ENCODE measurements at regions not wholly inside any gene's neighbourhood (a gene's known extent, or its start where the extent isn't known, plus 50 kb on each side); places are given as distances from the start of the nearest gene placed in this dataset.

- POLR2A ChIA-PET, result no interaction called here
- CTCF ChIA-PET, result no interaction called here
Observed at GRCh38 chr2:235332240-235332890, 161.5 kb upstream of the AGAP1 start.

GRCh38 chr2:235333076-235333475, 160.8 kb upstream of the AGAP1 start:
- CTCF ChIA-PET, result no interaction called here
- POLR2A ChIA-PET, result no interaction called here

GRCh38 chr2:235334179-235334578, 159.7 kb upstream of the AGAP1 start:
- ChIA-PET CTCF (no interaction called here), POLR2A (no interaction called here)

GRCh38 chr2:235343156-235343774, 150.6 kb upstream of the AGAP1 start:
- CTCF ChIA-PET, result no interaction called here
- POLR2A ChIA-PET, result no interaction called here

- POLR2A ChIA-PET, result no interaction called here
- CTCF ChIA-PET, result no interaction called here
Observed at GRCh38 chr2:235343869-235344268, 150.0 kb upstream of the AGAP1 start.

- ChIA-PET CTCF (no interaction called here), POLR2A (no interaction called here)
Observed at GRCh38 chr2:235345745-235346144, 148.1 kb upstream of the AGAP1 start.

GRCh38 chr2:235347691-235348090, 146.2 kb upstream of the AGAP1 start:
- ChIA-PET CTCF (no interaction called here), POLR2A (no interaction called here)

GRCh38 chr2:235348329-235348728, 145.5 kb upstream of the AGAP1 start:
- CTCF ChIA-PET, result no interaction called here
- POLR2A ChIA-PET, result no interaction called here

- ChIA-PET CTCF (no interaction called here), POLR2A (no interaction called here)
Observed at GRCh38 chr2:235350234-235350633, 143.6 kb upstream of the AGAP1 start.

- ChIA-PET POLR2A (no interaction called here), CTCF (interaction anchor here (0.6 kb wide), 1 partner anchor 115 kb away, joined by 3 read pairs; no protein-coding TSS in a partner anchor)
Observed at GRCh38 chr2:235352541-235352940, 141.3 kb upstream of the AGAP1 start.

- POLR2A ChIA-PET, result no interaction called here
- CTCF ChIA-PET, result no interaction called here
Observed at GRCh38 chr2:235357881-235358280, 136.0 kb upstream of the AGAP1 start.

GRCh38 chr2:235358981-235359471, 134.8 kb upstream of the AGAP1 start:
- ChIA-PET POLR2A (no interaction called here), CTCF (interaction anchor here (0.7 kb wide), 1 partner anchor 9 kb away, joined by 3 read pairs; no protein-coding TSS in a partner anchor)

GRCh38 chr2:235360446-235360845, 133.4 kb upstream of the AGAP1 start:
- ChIA-PET CTCF (no interaction called here), POLR2A (no interaction called here)

- ChIA-PET CTCF (no interaction called here), POLR2A (no interaction called here)
Observed at GRCh38 chr2:235365743-235366142, 128.1 kb upstream of the AGAP1 start.

GRCh38 chr2:235366390-235366789, 127.5 kb upstream of the AGAP1 start:
- ChIA-PET POLR2A (no interaction called here), CTCF (no interaction called here)

GRCh38 chr2:235366807-235367206, 127.0 kb upstream of the AGAP1 start:
- CTCF ChIA-PET, result no interaction called here
- POLR2A ChIA-PET, result no interaction called here

GRCh38 chr2:235371018-235371417, 122.8 kb upstream of the AGAP1 start:
- POLR2A ChIA-PET, result no interaction called here
- CTCF ChIA-PET, result no interaction called here

- CTCF ChIA-PET, result no interaction called here
- POLR2A ChIA-PET, result no interaction called here
Observed at GRCh38 chr2:235373171-235373570, 120.7 kb upstream of the AGAP1 start.

- POLR2A ChIA-PET, result no interaction called here
Observed at GRCh38 chr2:235377176-235377575, 116.7 kb upstream of the AGAP1 start.

GRCh38 chr2:235378246-235378645, 115.6 kb upstream of the AGAP1 start:
- ChIA-PET CTCF (no interaction called here), POLR2A (no interaction called here)

More at GRCh38 chr2:235377176-235377575, 116.7 kb upstream of the AGAP1 start:
- CTCF ChIA-PET, result no interaction called here

GRCh38 chr2:235378944-235379343, 114.9 kb upstream of the AGAP1 start:
- ChIA-PET CTCF (no interaction called here), POLR2A (no interaction called here)

- POLR2A ChIA-PET, result no interaction called here
- CTCF ChIA-PET, result no interaction called here
Observed at GRCh38 chr2:235381261-235381912, 112.5 kb upstream of the AGAP1 start.

All from activated CD8-positive, alpha-beta memory T cell treated with anti-CD3 and anti-CD28 coated beads for 36 hours (primary cell).